IMR-90 (cell line): ENCODE measurements at regions not wholly inside any gene's neighbourhood (a gene's known extent, or its start where the extent isn't known, plus 50 kb on each side); places are given as distances from the start of the nearest gene placed in this dataset.

ENCODE experiments used
- ATAC-seq: fragments of 200-7000 bp; cut with Tn5 transposase; 2 replicates; pipeline ENCODE4 v1.9.1; 2020; ENCODE audit warnings: low read depth, mild to moderate bottlenecking, moderate library complexity
- BruUV-seq: library from RNA; stranded (reverse); fragments of 400-500 nt; replicated peaks from 2 replicates; lab custom pipeline; 2021; lab: Mats Ljungman, UMichigan
- CTCF ChIA-PET: fragments of 300-600 bp; formaldehyde crosslinking; extraction: SDS; loops from one replicate; lab custom pipeline; 2021; ENCODE audit warnings: antibody characterized with exemption; lab: Yijun Ruan, JAX
- POLR2A ChIA-PET: fragments of 300-600 bp; sonication (Branson Sonifier 250); formaldehyde crosslinking; loops from one replicate; lab custom pipeline; 2022; ENCODE audit warnings: antibody characterized with exemption; ENCODE audit not compliant: unreplicated experiment; lab: Charles Lee
- DNase-seq: peaks from one replicate; pipeline ENCODE4 v3.0.0; 2013
- H2AFZ ChIP-seq: replicated peaks from 2 replicates; pipeline ENCODE3; 2013; ENCODE audit warnings: low read length, mild to moderate bottlenecking; ENCODE audit not compliant: poor library complexity
- H2AK5ac ChIP-seq: 2 replicates; pipeline ENCODE4 v1.6.1; 2013; ENCODE audit warnings: low read depth, low read length, inconsistent platforms
- H2AK9ac ChIP-seq: replicated peaks from 2 replicates; pipeline ENCODE3; 2013; ENCODE audit warnings: mild to moderate bottlenecking, low read depth, low read length, moderate library complexity; ENCODE audit not compliant: poor library complexity
- H2BK120ac ChIP-seq: 2 replicates; pipeline ENCODE4 v1.6.1; 2013; ENCODE audit warnings: low read depth, low read length, inconsistent platforms
- H2BK15ac ChIP-seq: 3 replicates; pipeline ENCODE4 v1.6.1; 2013; ENCODE audit warnings: low read depth, low read length, inconsistent platforms
- H2BK20ac ChIP-seq: 2 replicates; pipeline ENCODE4 v1.6.1; 2013; ENCODE audit warnings: low read depth, mild to moderate bottlenecking, inconsistent platforms, low read length, moderate library complexity
- H2BK5ac ChIP-seq: 2 replicates; pipeline ENCODE4 v1.6.1; 2013; ENCODE audit warnings: mild to moderate bottlenecking, low read depth, low read length, inconsistent platforms; ENCODE audit not compliant: poor library complexity, severe bottlenecking
- H3K14ac ChIP-seq: replicated peaks from 2 replicates; pipeline ENCODE4 v1.6.1; 2013; ENCODE audit warnings: low read depth, low read length, inconsistent platforms
- H3K18ac ChIP-seq: 2 replicates; pipeline ENCODE4 v1.6.1; 2013; ENCODE audit warnings: low read depth, low read length, control low read depth
- H3K23ac ChIP-seq: 2 replicates; pipeline ENCODE4 v1.6.1; 2013; ENCODE audit warnings: low read depth, low read length, inconsistent platforms
- H3K27ac ChIP-seq: 2 replicates; pipeline ENCODE4 v1.5.1; 2013; ENCODE audit warnings: mild to moderate bottlenecking, control low read depth, low read length; ENCODE audit not compliant: insufficient read depth
- H3K27me3 ChIP-seq: 2 replicates; pipeline ENCODE4 v1.6.1; 2013; ENCODE audit warnings: low read length; ENCODE audit not compliant: control insufficient read depth, insufficient read depth
- H3K36me3 ChIP-seq: 2 replicates; pipeline ENCODE4 v1.6.1; 2013; ENCODE audit warnings: low read length, mixed read lengths; ENCODE audit not compliant: control insufficient read depth, insufficient read depth
- H3K4ac ChIP-seq: 2 replicates; pipeline ENCODE4 v1.6.1; 2013; ENCODE audit warnings: low read depth, low read length, inconsistent platforms
- H3K4me1 ChIP-seq: 2 replicates; pipeline ENCODE4 v1.6.1; 2013; ENCODE audit warnings: low read length, mixed read lengths; ENCODE audit not compliant: control insufficient read depth, insufficient read depth
- H3K4me2 ChIP-seq: 2 replicates; pipeline ENCODE4 v1.6.1; 2013; ENCODE audit warnings: low read depth, mild to moderate bottlenecking, control low read depth, low read length, moderate library complexity
- H3K4me3 ChIP-seq: 2 replicates; pipeline ENCODE4 v1.5.1; 2013; ENCODE audit warnings: low read depth, mild to moderate bottlenecking, control low read depth, low read length, moderate library complexity; ENCODE audit not compliant: insufficient read depth
- H3K56ac ChIP-seq: 2 replicates; pipeline ENCODE4 v1.6.1; 2013; ENCODE audit warnings: low read length, inconsistent platforms; ENCODE audit not compliant: insufficient read depth; ENCODE audit errors: extremely low read depth
- H3K79me1 ChIP-seq, 2 experiments: 2 replicates each; pipeline ENCODE4 v1.6.1; 2013; ENCODE audit warnings: low read length in 2 of 2, inconsistent platforms in 1 of 2, low read depth in 1 of 2
- H3K9ac ChIP-seq: 2 replicates; pipeline ENCODE4 v1.6.1; 2013; ENCODE audit warnings: low read depth, low read length, control low read depth
- H3K9me1 ChIP-seq: 2 replicates; pipeline ENCODE4 v1.6.1; 2013; ENCODE audit warnings: low read length, inconsistent platforms; ENCODE audit not compliant: insufficient read depth
- H3K9me3 ChIP-seq: 2 replicates; pipeline ENCODE4 v1.6.1; 2013; ENCODE audit warnings: low read length; ENCODE audit not compliant: control insufficient read depth, insufficient read depth
- H4K20me1 ChIP-seq: 2 replicates; pipeline ENCODE4 v1.6.1; 2013; ENCODE audit warnings: low read length, inconsistent platforms; ENCODE audit not compliant: insufficient read depth
- H4K5ac ChIP-seq: 2 replicates; pipeline ENCODE4 v1.6.1; 2013; ENCODE audit warnings: mild to moderate bottlenecking, low read depth, low read length, control low read depth
- H4K8ac ChIP-seq, 2 experiments: 2 replicates each; pipeline ENCODE4 v1.6.1; 2013; ENCODE audit warnings: low read depth in 2 of 2, low read length in 2 of 2, control low read depth in 1 of 2, inconsistent platforms in 1 of 2
- H4K91ac ChIP-seq: 2 replicates; pipeline ENCODE4 v1.6.1; 2013; ENCODE audit warnings: low read depth, low read length, inconsistent platforms; ENCODE audit not compliant: insufficient read depth
- BHLHE40 ChIP-seq: fragments of 150-350 bp; IDR thresholded peaks from 2 replicates; pipeline ENCODE4 v1.6.1; 2016; ENCODE audit warnings: mild to moderate bottlenecking, low read depth, low read length
- CEBPB ChIP-seq: IDR thresholded peaks from 2 replicates; pipeline ENCODE4 v1.6.1; 2012; ENCODE audit warnings: low read depth, low read length, improper control_type of control experiment
- CHD1 ChIP-seq: IDR thresholded peaks from 2 replicates; pipeline ENCODE4 v1.6.1; 2012; ENCODE audit warnings: low read depth, low read length, improper control_type of control experiment
- FOS ChIP-seq: fragments of 150-350 bp; IDR thresholded peaks from 2 replicates; pipeline ENCODE4 v1.6.1; 2016; ENCODE audit warnings: low read depth, low read length
- MAFK ChIP-seq: IDR thresholded peaks from 2 replicates; pipeline ENCODE4 v1.6.1; 2012; ENCODE audit warnings: low read depth, low read length, improper control_type of control experiment
- MAZ ChIP-seq: IDR thresholded peaks from 2 replicates; pipeline ENCODE4 v1.6.1; 2012; ENCODE audit warnings: low read depth, mild to moderate bottlenecking, low read length, improper control_type of control experiment, moderate library complexity, borderline replicate concordance
- MXI1 ChIP-seq: IDR thresholded peaks from 2 replicates; pipeline ENCODE4 v1.6.1; 2012; ENCODE audit warnings: low read depth, mild to moderate bottlenecking, low read length, moderate library complexity, borderline replicate concordance
- NFE2L2 ChIP-seq: fragments of 150-350 bp; IDR thresholded peaks from 2 replicates; pipeline ENCODE4 v1.6.1; 2016; ENCODE audit warnings: low read depth, mild to moderate bottlenecking, low read length
- POLR2A ChIP-seq: IDR thresholded peaks from 2 replicates; pipeline ENCODE4 v1.6.1; 2012; ENCODE audit warnings: mild to moderate bottlenecking, low read depth, low read length
- RAD21 ChIP-seq: IDR thresholded peaks from 2 replicates; pipeline ENCODE4 v1.6.1; 2012; ENCODE audit warnings: low read length, improper control_type of control experiment
- RCOR1 ChIP-seq: IDR thresholded peaks from 2 replicates; pipeline ENCODE4 v1.6.1; 2012; ENCODE audit warnings: mild to moderate bottlenecking, low read length, improper control_type of control experiment; ENCODE audit not compliant: insufficient replicate concordance
- RFX5 ChIP-seq: IDR thresholded peaks from 2 replicates; pipeline ENCODE4 v1.8.0; 2012; ENCODE audit warnings: low read depth, mild to moderate bottlenecking, low read length, moderate library complexity
- SMC3 ChIP-seq: fragments of 150-350 bp; IDR thresholded peaks from 2 replicates; pipeline ENCODE4 v1.6.1; 2016; ENCODE audit warnings: low read depth, mild to moderate bottlenecking, antibody characterized with exemption, low read length, moderate library complexity
- WGBS, 2 experiments: methylation state at CpG; one replicate each; pipeline versions ENCODE4 v1.1.5 to v1.1.7; 2013; ENCODE audit warnings: missing lambda C conversion rate in 2 of 2; ENCODE audit not compliant: insufficient read length in 1 of 2; ENCODE audit errors: extremely low coverage in 2 of 2; 5-methylcytosine and 5-hydroxymethylcytosine counted together
- dilution Hi-C: fragments of 300-500 bp; cut with HindIII; formaldehyde crosslinking; loops from one replicate; pipeline ENCODE4 v1.14.3; 2018; ENCODE audit warnings: low sequenced_read_pairs; ENCODE audit not compliant: unreplicated experiment
- in situ Hi-C: fragments of 300-500 bp; cut with MboI; formaldehyde crosslinking; loops from 3 replicates; pipeline ENCODE4 v1.14.3; 2019; ENCODE audit warnings: low sequenced_read_pairs, inconsistent platforms, mixed read lengths
- intact Hi-C: fragments of 100-400 bp; cut with micrococcal nuclease; formaldehyde crosslinking; loops from 2 replicates; pipeline ENCODE4 v1.10.0; 2022
- TF ChIP-seq, protein P1 (sequence below): fragments of 150-350 bp; IDR thresholded peaks from 2 replicates; pipeline ENCODE4 v1.6.1; 2016; ENCODE audit warnings: low read depth, mild to moderate bottlenecking, low read length, moderate library complexity, borderline replicate concordance
- TF ChIP-seq, protein P2 (sequence below): conservative IDR thresholded peaks from 2 replicates; pipeline ENCODE4 v1.5.1; 2012; ENCODE audit warnings: mild to moderate bottlenecking, low read depth, low read length, improper control_type of control experiment
- TF ChIP-seq, protein P3 (sequence below): fragments of 150-350 bp; IDR thresholded peaks from 2 replicates; pipeline ENCODE4 v1.6.1; 2017; ENCODE audit warnings: mild to moderate bottlenecking, antibody characterized with exemption, low read length, low read depth

DNA sequence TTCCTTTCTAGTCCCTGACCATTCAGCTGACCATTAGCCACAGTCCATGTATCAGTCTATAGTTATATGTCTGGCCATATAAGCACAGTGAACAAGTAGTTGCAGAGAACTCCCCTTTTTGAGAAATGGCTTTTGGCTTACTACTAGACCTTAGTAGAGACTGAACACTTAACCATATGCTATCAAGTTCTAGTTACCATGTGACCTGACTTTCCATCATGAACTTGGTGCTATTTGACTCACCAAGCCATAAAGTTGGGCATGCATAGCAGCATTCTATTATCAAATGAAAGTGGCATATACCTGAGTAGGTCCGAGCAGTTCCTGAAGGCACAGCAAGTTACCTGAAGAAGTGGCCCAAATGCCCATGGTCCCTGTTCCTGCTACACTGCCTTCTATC lies 74.5 kb upstream of the IL2 start:
- no peaks in the 10 kb centered on the region for H3K4me1 ChIP-seq
- H2AFZ ChIP-seq, result no peak overlapping the region
- no peak overlapping the region for H2BK5ac ChIP-seq
- H2BK120ac ChIP-seq, result no peak overlapping the region
- no peak overlapping the region for H2AK5ac ChIP-seq
- H3K4ac ChIP-seq, result no peak overlapping the region
- no peak overlapping the region for H3K4me2 ChIP-seq
- H3K9ac ChIP-seq, result no peak overlapping the region
- no peak overlapping the region for H4K5ac ChIP-seq
- no peak overlapping the region for H3K23ac ChIP-seq
- intact Hi-C loops (no loop called here), dilution Hi-C loops (no loop called here), in situ Hi-C loops (no loop called here)
- H3K18ac ChIP-seq, result no peak overlapping the region
- H2BK20ac ChIP-seq, result no peak overlapping the region
- H3K9me1 ChIP-seq, result no peaks in the 10 kb centered on the region
- no peaks in the 10 kb centered on the region for H3K79me1 ChIP-seq
- H4K8ac ChIP-seq, result no peak overlapping the region
- no peaks in the 10 kb centered on the region for H3K36me3 ChIP-seq
- no peaks in the 10 kb centered on the region for H3K9me3 ChIP-seq
- no peak overlapping the region for H4K91ac ChIP-seq
- 83% methylated on average over 1 of the region's 1 CpG; no CpG with 5 or more reads in 1 of the 2 experiments for WGBS, 2 experiments
- no TSS peak for BruUV-seq
- H4K20me1 ChIP-seq, result no peaks in the 10 kb centered on the region
- no peak for TF ChIP-seq MAFK
- TF ChIP-seq FOS, result no peak
- no peak for TF ChIP-seq POLR2A
- no peak for TF ChIP-seq MAZ
- TF ChIP-seq, protein P1, sequence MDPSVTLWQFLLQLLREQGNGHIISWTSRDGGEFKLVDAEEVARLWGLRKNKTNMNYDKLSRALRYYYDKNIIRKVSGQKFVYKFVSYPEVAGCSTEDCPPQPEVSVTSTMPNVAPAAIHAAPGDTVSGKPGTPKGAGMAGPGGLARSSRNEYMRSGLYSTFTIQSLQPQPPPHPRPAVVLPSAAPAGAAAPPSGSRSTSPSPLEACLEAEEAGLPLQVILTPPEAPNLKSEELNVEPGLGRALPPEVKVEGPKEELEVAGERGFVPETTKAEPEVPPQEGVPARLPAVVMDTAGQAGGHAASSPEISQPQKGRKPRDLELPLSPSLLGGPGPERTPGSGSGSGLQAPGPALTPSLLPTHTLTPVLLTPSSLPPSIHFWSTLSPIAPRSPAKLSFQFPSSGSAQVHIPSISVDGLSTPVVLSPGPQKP, result no peak
- no peak for TF ChIP-seq RCOR1
- no peak for TF ChIP-seq RAD21
- no peak for TF ChIP-seq CHD1
- TF ChIP-seq SMC3, result no peak
- no peak for TF ChIP-seq CEBPB
- no peak for TF ChIP-seq RFX5
- no peak for TF ChIP-seq NFE2L2
- TF ChIP-seq, protein P2, sequence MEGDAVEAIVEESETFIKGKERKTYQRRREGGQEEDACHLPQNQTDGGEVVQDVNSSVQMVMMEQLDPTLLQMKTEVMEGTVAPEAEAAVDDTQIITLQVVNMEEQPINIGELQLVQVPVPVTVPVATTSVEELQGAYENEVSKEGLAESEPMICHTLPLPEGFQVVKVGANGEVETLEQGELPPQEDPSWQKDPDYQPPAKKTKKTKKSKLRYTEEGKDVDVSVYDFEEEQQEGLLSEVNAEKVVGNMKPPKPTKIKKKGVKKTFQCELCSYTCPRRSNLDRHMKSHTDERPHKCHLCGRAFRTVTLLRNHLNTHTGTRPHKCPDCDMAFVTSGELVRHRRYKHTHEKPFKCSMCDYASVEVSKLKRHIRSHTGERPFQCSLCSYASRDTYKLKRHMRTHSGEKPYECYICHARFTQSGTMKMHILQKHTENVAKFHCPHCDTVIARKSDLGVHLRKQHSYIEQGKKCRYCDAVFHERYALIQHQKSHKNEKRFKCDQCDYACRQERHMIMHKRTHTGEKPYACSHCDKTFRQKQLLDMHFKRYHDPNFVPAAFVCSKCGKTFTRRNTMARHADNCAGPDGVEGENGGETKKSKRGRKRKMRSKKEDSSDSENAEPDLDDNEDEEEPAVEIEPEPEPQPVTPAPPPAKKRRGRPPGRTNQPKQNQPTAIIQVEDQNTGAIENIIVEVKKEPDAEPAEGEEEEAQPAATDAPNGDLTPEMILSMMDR, result no peak
- no peak for TF ChIP-seq BHLHE40
- TF ChIP-seq, protein P3, sequence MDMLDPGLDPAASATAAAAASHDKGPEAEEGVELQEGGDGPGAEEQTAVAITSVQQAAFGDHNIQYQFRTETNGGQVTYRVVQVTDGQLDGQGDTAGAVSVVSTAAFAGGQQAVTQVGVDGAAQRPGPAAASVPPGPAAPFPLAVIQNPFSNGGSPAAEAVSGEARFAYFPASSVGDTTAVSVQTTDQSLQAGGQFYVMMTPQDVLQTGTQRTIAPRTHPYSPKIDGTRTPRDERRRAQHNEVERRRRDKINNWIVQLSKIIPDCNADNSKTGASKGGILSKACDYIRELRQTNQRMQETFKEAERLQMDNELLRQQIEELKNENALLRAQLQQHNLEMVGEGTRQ, result no peak
- TF ChIP-seq MXI1, result no peak
- no peak overlapping the region for H3K27ac ChIP-seq
- ChIA-PET CTCF (no interaction called here), POLR2A (no interaction called here)
- no peak for DNase-seq
- peaks cover 2% of the 10 kb centered on the region; the same call in 1 of the 2 replicates for H3K27me3 ChIP-seq
- H2BK15ac ChIP-seq, result no peak overlapping the region
- no peak for ATAC-seq
- no peak overlapping the region for H3K56ac ChIP-seq
- H3K4me3 ChIP-seq, result no peak overlapping the region
- H3K14ac ChIP-seq, result no peak overlapping the region
- no peak overlapping the region for H2AK9ac ChIP-seq
